LNCaP clone FGC (cell line): ENCODE measurements at regions not wholly inside any gene's neighbourhood (a gene's known extent, or its start where the extent isn't known, plus 50 kb on each side); places are given as distances from the start of the nearest gene placed in this dataset.

Experiments used
- DNase-seq: peaks from one replicate; pipeline ENCODE4 v3.0.0-alpha.2; 2011; ENCODE audit warnings: low read depth
- H3K4me3 ChIP-seq: 2 replicates; pipeline ENCODE4 v1.5.1; 2011; ENCODE audit warnings: mild to moderate bottlenecking, low read depth, low read length, control low read depth
- CTCF ChIP-seq: IDR thresholded peaks from 2 replicates; pipeline ENCODE4 v1.5.1; 2012; ENCODE audit warnings: mild to moderate bottlenecking; ENCODE audit not compliant: control insufficient read depth, insufficient read depth; ENCODE audit errors: extremely low read depth

- TF ChIP-seq CTCF: no peak
- no peak for DNase-seq
- H3K4me3 ChIP-seq: no peak overlapping the region
These were observed 717.7 kb upstream of the ATXN8OS start for GRCh38 chr13:69389899-69390298.

GRCh38 chr13:69373747-69374425, 733.7 kb upstream of the ATXN8OS start:
- no peak overlapping the region for H3K4me3 ChIP-seq
- TF ChIP-seq CTCF: no peak
- DNase-seq: no peak

GRCh38 chr13:69363360-69363759, 744.3 kb upstream of the ATXN8OS start:
- no peak overlapping the region for H3K4me3 ChIP-seq
- no peak for DNase-seq
- no peak for TF ChIP-seq CTCF

- DNase-seq: no peak
- TF ChIP-seq CTCF: no peak
- H3K4me3 ChIP-seq: no peak overlapping the region
These were observed 776.4 kb upstream of the ATXN8OS start for GRCh38 chr13:69331245-69331644.

GRCh38 chr13:69324090-69324886, 783.3 kb upstream of the ATXN8OS start:
- no peak overlapping the region for H3K4me3 ChIP-seq
- peak; percentile 28; the same call in 1 of the 2 replicates for TF ChIP-seq CTCF
- DNase-seq: no peak

GRCh38 chr13:69319656-69320055, 788.0 kb upstream of the ATXN8OS start:
- TF ChIP-seq CTCF: no peak
- no peak overlapping the region for H3K4me3 ChIP-seq
- no peak for DNase-seq
